GM11168 (cell line): ENCODE measurements at regions not wholly inside any gene's neighbourhood (a gene's known extent, or its start where the extent isn't known, plus 50 kb on each side); places are given as distances from the start of the nearest gene placed in this dataset.

Source experiments
- in situ Hi-C: fragments of 300-500 bp; cut with MboI; formaldehyde crosslinking; loops from one replicate; pipeline ENCODE4 v1.12.0; 2022; ENCODE audit warnings: low sequenced_read_pairs; ENCODE audit not compliant: unreplicated experiment

- in situ Hi-C loops, result no loop called here
These were observed 1322.1 kb downstream of the TMEM121 start for GRCh38 chr14:106848330-106849121.

- in situ Hi-C loops, result no loop called here
These were observed 1324.8 kb downstream of the TMEM121 start for GRCh38 chr14:106850913-106851825.

GRCh38 chr14:106872611-106873446 lies 1346.4 kb downstream of the TMEM121 start:
- in situ Hi-C loops, result no loop called here

DNA sequence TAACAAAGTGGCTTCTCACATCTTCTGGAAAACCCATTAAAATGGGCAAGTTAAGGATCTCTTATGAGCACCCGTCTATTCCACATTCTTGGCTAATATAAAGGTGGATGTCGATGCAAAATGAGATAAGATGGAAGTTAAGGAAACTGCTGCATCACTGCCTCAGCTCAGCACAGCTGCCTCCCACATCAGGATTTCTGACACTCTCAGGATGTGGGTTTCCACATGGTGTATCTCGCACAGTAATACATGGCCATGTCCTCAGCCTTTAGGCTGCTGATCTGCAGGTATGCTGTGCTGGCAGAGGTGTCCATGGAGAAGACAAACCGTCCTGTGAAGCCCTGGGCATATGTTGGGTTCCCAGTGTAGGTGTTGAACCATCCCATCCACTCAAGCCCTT lies 1348.0 kb downstream of the TMEM121 start:
- in situ Hi-C loops, result no loop called here

GRCh38 chr14:106875503-106875902 lies 1349.1 kb downstream of the TMEM121 start:
- in situ Hi-C loops, result no loop called here

GRCh38 chr14:106876711-106877110 lies 1350.3 kb downstream of the TMEM121 start:
- in situ Hi-C loops, result no loop called here

- in situ Hi-C loops, result no loop called here
These were observed 1351.1 kb downstream of the TMEM121 start for GRCh38 chr14:106877517-106877916.

DNA sequence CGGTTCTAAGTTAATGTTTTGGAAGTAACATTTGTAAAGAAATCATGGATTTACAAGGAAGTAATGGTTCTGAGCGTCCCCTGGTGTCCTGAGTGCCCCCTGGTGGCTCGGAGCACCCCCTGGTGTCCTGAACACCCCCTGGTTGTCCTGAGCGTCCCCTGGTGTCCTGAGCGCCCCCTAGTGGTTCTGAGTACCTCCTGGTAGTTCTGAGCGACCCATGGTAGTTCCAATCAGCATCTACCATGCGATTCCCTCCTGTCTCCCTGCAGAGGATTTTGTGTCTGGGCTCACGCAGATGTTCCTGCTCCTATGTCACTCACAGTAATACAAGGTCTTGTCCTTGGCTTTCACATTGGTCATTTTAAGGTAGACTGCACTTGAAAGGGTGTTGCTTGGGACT lies 1352.9 kb downstream of the TMEM121 start:
- in situ Hi-C loops, result no loop called here

DNA sequence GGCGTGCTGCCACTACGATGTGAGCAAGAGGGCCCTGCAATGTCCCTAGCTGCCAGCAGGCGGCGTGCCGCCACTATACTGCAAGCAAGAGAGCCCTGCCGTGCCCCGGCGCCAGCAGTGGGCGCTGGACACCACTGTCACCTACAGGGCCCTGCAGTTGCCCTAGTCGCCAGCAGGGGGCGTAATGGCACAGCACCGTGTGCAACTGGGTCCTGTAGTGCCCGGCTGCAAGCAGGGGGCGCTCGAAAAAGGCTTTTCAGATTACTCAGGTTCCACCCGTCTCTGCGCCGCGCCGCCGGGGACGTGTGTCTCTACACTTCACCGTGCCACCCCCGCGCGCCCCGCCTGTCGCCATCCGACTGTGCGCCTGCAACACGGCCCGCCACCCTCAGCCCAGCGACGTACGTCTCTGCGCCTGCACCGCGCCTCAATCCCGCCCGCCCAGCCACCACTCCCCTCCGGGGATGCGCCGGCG lies 1356.9 kb downstream of the TMEM121 start:
- in situ Hi-C loops, result no loop called here
